WI38 (cell line): ENCODE measurements at regions not wholly inside any gene's neighbourhood (a gene's known extent, or its start where the extent isn't known, plus 50 kb on each side); places are given as distances from the start of the nearest gene placed in this dataset.
"Not testable (repeated sequence)": the region's sequence is repeated elsewhere in the genome, so short reads cannot be mapped to it uniquely, and the experiment has no call there.

Experiments
- H3K4me3 ChIP-seq: 2 replicates; pipeline ENCODE4 v1.5.1; 2011; ENCODE audit warnings: low read depth, mild to moderate bottlenecking, control low read depth, low read length
- TF ChIP-seq, protein P1 (sequence below): IDR thresholded peaks from 2 replicates; pipeline ENCODE4 v1.5.1; 2012; ENCODE audit warnings: low read depth, mild to moderate bottlenecking, control low read depth, low read length

DNA sequence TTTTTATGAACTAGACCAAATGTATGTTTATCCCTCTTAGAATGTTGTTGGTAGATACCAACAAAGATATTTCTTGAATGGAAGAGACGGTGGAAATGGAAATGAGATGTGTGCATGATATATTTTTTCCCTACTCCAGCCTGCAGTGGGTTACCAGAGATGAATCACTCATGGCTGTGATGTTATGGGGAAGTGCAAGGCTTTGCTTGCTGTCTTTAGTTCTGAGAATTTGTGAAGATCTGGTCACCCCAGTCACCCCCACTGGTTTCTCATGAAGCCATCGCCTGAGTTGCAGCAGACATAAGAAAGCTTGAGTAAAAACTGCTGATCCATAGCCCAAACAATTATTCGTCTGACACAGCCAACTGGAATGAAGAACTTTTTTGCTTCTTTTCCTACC, 78.1 kb upstream of the EOMES start:
- TF ChIP-seq, protein P1, sequence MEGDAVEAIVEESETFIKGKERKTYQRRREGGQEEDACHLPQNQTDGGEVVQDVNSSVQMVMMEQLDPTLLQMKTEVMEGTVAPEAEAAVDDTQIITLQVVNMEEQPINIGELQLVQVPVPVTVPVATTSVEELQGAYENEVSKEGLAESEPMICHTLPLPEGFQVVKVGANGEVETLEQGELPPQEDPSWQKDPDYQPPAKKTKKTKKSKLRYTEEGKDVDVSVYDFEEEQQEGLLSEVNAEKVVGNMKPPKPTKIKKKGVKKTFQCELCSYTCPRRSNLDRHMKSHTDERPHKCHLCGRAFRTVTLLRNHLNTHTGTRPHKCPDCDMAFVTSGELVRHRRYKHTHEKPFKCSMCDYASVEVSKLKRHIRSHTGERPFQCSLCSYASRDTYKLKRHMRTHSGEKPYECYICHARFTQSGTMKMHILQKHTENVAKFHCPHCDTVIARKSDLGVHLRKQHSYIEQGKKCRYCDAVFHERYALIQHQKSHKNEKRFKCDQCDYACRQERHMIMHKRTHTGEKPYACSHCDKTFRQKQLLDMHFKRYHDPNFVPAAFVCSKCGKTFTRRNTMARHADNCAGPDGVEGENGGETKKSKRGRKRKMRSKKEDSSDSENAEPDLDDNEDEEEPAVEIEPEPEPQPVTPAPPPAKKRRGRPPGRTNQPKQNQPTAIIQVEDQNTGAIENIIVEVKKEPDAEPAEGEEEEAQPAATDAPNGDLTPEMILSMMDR: no peak
- no peak overlapping the region for H3K4me3 ChIP-seq

DNA sequence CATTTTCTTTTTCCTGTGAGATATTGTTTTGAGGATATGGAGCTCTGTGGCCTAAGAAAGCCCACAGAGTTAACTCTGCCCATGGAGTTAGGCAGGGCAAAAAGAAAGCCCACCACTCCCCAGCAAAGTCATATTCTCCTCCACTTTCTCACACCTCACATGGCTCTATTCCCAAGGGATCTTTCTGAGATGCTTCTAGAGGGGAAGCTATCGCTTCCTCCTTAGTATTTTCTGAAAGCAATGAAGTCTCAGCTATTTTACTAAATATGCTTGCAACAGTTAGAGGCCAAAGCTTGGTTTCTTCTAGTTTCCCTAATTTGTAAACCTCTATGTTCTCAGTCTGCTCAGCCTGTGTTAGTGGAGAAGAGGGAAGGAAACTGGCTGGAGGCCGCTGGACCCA, 80.3 kb upstream of the EOMES start:
- TF ChIP-seq, protein P1: no peak
- H3K4me3 ChIP-seq: no peak overlapping the region

DNA sequence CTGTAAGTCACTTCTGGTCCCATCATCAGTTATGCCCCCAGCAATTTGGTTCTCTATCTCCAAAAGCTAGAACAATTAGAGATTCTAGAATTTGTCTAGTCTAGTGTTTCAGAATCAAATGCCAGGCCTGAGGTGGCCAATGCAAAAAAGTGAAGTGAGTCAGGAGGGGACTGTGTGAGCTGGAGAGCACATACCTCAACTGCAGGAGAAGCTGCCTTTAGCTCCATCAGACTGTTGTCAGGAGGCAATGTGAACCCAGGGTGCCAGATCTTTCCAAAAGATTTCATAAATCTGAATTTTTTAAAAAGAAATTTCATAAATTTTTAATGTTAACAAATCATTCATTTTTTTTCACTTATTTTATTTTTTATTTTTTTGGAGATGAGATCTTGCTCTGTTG, 80.7 kb upstream of the EOMES start:
- TF ChIP-seq, protein P1: no peak
- H3K4me3 ChIP-seq: no peak overlapping the region

DNA sequence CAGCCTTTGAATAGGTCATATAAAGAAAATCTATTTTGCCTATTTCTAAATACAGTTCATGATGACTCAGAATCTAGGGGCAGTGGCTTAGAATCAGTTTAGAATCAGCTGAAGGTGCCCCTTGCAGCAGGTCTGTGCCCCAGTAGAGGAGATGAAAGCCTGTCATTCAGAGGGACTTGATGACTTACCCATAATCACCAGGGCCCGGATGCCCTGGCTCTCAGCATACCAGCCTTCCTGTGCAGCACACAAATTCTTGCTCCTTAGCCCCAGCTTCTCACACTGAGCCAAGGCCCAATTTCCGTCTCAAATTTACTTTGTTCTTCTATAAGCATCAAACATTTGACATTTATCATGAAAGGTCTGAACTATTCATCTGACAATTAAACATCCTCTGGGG, 83.2 kb upstream of the EOMES start:
- H3K4me3 ChIP-seq: no peak overlapping the region
- TF ChIP-seq, protein P1: no peak

DNA sequence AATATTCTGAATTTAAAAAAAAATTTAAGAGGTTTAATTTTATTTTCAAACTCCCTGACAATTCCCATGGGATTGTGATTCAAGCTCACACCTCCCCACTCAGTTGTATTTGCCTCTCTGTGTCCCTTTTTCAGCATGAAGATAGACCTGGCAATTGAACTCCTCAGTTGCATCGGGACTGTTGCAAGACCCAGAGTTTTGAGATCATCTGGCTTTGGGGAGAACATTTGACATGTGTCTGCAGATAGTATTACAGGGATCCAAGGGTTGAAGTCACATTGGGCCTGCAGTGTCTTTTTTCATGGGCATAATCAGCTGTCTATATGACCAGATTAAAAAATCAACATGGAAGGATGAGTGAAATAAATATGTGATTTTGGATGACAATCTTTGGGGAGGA, 91.1 kb upstream of the EOMES start:
- TF ChIP-seq, protein P1: no peak
- H3K4me3 ChIP-seq: no peak overlapping the region

DNA sequence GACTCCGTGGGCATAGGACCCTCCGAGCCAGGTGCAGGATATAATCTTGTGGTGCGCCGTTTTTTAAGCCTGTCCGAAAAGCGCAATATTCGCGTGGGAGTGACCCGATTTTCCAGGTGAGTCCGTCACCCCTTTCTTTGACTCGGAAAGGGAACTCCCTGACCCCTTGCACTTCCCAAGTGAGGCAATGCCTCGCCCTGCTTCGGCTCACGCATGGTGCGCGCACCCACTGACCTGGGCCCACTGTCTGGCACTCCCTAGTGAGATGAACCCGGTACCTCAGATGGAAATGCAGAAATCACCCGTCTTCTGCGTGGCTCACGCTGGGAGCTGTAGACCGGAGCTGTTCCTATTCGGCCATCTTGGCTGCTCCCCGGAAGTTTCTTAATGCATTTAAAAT, 99.5 kb upstream of the EOMES start:
- not testable (repeated sequence) for H3K4me3 ChIP-seq

DNA sequence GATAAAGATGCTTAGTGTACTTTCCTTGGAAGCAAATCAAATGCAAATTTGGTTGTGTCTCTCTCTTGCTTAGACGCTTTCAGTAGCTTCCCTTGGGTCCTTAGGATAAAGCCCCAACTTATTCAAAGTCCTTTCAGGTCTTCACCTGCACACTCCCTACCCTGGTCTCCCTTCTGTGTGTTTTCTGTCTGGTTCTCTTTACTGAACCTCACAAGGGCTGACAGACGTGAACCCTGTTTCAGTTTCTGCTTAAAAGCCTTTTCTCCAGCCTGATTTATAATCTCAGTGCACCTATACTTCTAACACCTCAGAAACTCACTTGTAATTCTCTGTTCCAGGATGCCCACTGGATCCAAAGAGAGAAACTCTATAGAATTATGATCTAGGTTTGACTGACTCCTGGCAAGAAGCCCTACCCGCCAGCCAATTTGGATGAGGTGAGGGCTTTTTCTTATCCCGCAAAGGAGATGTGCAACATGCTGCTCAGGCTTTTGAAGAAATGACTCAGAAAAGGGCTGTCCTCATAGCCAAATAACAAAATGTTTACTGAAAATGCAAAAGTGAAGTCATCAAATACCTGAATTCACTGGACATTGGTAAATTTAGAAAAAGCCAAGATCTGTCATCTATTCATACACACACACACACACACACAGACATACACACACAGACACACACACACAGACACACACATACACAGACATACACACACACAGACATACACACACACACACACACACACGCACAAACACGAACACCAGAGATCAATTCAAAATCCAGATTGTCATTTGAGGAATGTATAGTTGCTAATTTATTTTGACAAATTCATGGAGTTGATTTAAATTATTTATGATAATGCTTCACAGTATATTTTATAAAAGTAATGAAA, 102.4 kb upstream of the EOMES start:
- TF ChIP-seq, protein P1: no peak
- H3K4me3 ChIP-seq: no peak overlapping the region

DNA sequence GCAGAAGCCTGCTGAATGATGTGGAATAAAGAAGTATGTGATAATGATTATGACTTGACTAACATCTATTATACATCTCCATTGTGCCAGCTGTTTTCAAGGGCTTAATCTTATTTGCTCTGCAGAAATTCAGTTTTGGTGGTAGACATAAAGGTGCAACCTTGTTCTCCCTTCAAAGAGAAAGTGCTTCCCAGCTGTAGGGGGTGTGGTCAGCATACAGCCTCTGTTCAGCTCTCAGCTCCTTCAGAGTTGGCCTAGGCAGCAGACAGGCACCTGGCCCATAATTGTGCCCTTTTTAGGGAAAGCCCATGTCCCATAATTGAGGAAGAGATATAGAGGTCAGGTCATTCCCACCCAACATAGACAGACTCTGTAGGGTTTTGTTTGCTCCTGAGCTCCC, 104.3 kb upstream of the EOMES start:
- TF ChIP-seq, protein P1: no peak
- no peak overlapping the region for H3K4me3 ChIP-seq
